LNCaP clone FGC (cell line): ENCODE measurements at regions not wholly inside any gene's neighbourhood (a gene's known extent, or its start where the extent isn't known, plus 50 kb on each side); places are given as distances from the start of the nearest gene placed in this dataset.

Experiments
- DNase-seq: peaks from one replicate; pipeline ENCODE4 v3.0.0-alpha.2; 2011; ENCODE audit warnings: low read depth
- H3K4me3 ChIP-seq: 2 replicates; pipeline ENCODE4 v1.5.1; 2011; ENCODE audit warnings: mild to moderate bottlenecking, low read depth, low read length, control low read depth
- CTCF ChIP-seq: IDR thresholded peaks from 2 replicates; pipeline ENCODE4 v1.5.1; 2012; ENCODE audit warnings: mild to moderate bottlenecking; ENCODE audit not compliant: control insufficient read depth, insufficient read depth; ENCODE audit errors: extremely low read depth

DNA sequence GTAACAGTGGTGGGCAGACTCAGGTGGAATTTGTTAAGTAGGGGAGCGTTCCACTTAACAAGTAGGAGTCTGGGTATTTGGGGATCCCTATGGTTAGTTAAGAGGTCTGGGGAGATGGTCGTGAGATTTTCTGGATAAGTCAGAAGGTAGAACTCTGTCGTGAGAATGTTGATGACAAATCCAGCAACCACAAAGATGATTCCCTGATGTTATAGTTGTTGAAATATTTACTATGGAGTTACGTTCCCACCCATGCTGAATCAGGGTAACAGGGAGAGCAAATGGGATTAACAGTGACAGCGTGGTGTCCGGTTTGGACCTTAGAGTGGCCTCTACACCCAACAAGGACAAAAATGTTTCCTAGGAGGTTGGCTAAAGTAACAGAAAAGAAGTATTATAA lies 110.8 kb downstream of the MFSD1 start:
- no peak overlapping the region for H3K4me3 ChIP-seq
- no peak for DNase-seq
- no peak for TF ChIP-seq CTCF

DNA sequence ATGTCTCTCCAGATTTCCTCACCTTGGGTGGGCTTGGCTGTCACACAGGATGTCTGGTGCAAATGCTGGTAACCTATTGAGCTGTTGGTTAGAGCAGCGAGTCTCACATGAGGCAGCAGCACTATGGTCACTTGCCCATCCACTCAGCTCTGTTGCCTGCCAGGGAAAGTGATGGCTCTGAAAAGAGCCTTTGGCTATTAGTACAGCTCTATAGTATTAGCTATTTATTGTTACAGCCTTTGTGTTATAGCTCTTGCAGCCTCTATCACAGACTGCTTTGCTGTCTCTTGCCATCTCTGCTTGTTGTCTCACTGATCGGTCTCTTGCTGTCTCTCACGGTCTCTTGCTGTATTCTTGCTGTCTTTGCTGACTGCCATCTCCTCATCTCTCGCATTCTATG lies 114.3 kb downstream of the MFSD1 start:
- TF ChIP-seq CTCF = no peak
- no peak overlapping the region for H3K4me3 ChIP-seq
- no peak for DNase-seq

- no peak for DNase-seq
- peak; percentile 70 for TF ChIP-seq CTCF
- no peak overlapping the region for H3K4me3 ChIP-seq
Measured at GRCh38 chr3:158918008-158918407, 116.2 kb downstream of the MFSD1 start.

- no peak overlapping the region for H3K4me3 ChIP-seq
- TF ChIP-seq CTCF = no peak
- DNase-seq = no peak
Measured at GRCh38 chr3:158918451-158918850, 116.6 kb downstream of the MFSD1 start.

DNA sequence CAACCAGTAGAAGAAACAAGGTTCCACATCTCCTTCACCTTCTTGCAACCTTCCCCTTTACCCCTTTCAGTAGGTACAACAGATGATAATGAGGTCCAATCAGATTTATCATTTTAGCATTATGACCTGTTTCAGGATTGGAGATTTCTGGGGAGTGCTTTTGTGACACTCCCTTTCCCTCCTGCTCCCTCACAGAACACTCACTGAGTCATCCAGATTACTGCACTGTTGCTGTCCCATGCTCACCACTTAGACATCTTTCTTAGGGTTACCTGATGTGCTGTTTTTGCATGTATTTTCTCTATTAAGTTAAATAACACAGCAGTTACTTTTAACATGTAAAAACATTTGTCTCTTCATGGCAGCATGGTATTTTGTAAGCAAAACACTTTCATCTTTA lies 118.5 kb downstream of the MFSD1 start:
- no peak for TF ChIP-seq CTCF
- no peak overlapping the region for H3K4me3 ChIP-seq
- DNase-seq = no peak

GRCh38 chr3:158925021-158925420 lies 123.2 kb downstream of the MFSD1 start:
- TF ChIP-seq CTCF = no peak
- DNase-seq = no peak
- H3K4me3 ChIP-seq = no peak overlapping the region

GRCh38 chr3:158925828-158926494 lies 124.1 kb downstream of the MFSD1 start:
- DNase-seq = no peak
- no peak overlapping the region for H3K4me3 ChIP-seq
- no peak for TF ChIP-seq CTCF
